BJ (cell line): ENCODE measurements at regions not wholly inside any gene's neighbourhood (a gene's known extent, or its start where the extent isn't known, plus 50 kb on each side); places are given as distances from the start of the nearest gene placed in this dataset.

ENCODE experiments used
- CTCF ChIA-PET: fragments of 350-600 bp; formaldehyde crosslinking; extraction: SDS; loops from one replicate; lab custom pipeline; 2021; ENCODE audit warnings: antibody characterized with exemption, inconsistent platforms; lab: Yijun Ruan, JAX
- POLR2A ChIA-PET: fragments of 300-600 bp; sonication (Branson Sonifier 250); formaldehyde crosslinking; extraction: SDS; loops from one replicate; lab custom pipeline; 2021; ENCODE audit warnings: antibody characterized with exemption; lab: Charles Lee
- DNase-seq: peaks from one replicate; pipeline ENCODE4 v3.0.0-alpha.2; 2011; ENCODE audit warnings: low read depth
- H3K27me3 ChIP-seq: 2 replicates; pipeline ENCODE4 v1.6.0; 2011; ENCODE audit warnings: low read length; ENCODE audit not compliant: control insufficient read depth, insufficient read depth
- H3K36me3 ChIP-seq: 2 replicates; pipeline ENCODE4 v1.5.1; 2011; ENCODE audit warnings: low read length; ENCODE audit not compliant: control insufficient read depth, insufficient read depth
- H3K4me3 ChIP-seq: 2 replicates; pipeline ENCODE4 v1.5.1; 2011; ENCODE audit warnings: low read depth, mild to moderate bottlenecking, control low read depth, low read length
- CTCF ChIP-seq: IDR thresholded peaks from 2 replicates; pipeline ENCODE4 v1.5.1; 2011; ENCODE audit warnings: low read depth, mild to moderate bottlenecking, control low read depth, inconsistent platforms, low read length, moderate library complexity; ENCODE audit not compliant: insufficient read depth

GRCh38 chr15:77790481-77790880 is 157.8 kb upstream of the LINGO1 start:
- no peaks in the 10 kb centered on the region for H3K36me3 ChIP-seq
- CTCF ChIA-PET: interaction anchor here (1.4 to 1.6 kb wide), 2 partner anchors 30 to 157 kb away, joined by 5 to 7 read pairs; no protein-coding TSS in a partner anchor
- TF ChIP-seq CTCF: no peak
- no peak for DNase-seq
- no peak overlapping the region for H3K4me3 ChIP-seq
- POLR2A ChIA-PET: no interaction called here
- peaks cover 4% of the 10 kb centered on the region; the same call in 1 of the 2 replicates for H3K27me3 ChIP-seq

- ChIA-PET CTCF (interaction anchor here (1.0 to 3.6 kb wide), 2 partner anchors 34 to 153 kb away, joined by 3 to 10 read pairs; no protein-coding TSS in a partner anchor), POLR2A (no interaction called here)
- H3K27me3 ChIP-seq: no peaks in the 10 kb centered on the region; the same call in 1 of the 2 replicates
These were observed 154.2 kb upstream of the LINGO1 start for GRCh38 chr15:77786956-77787355.

GRCh38 chr15:77786181-77786890 is 153.6 kb upstream of the LINGO1 start:
- Histone ChIP-seq H3K27me3 (no peaks in the 10 kb centered on the region; the same call in 1 of the 2 replicates), H3K36me3 (no peaks in the 10 kb centered on the region), H3K4me3 (no peak overlapping the region)
- ChIA-PET CTCF (interaction anchor here (3.6 kb wide), 1 partner anchor 153 kb away, joined by 10 read pairs; no protein-coding TSS in a partner anchor), POLR2A (no interaction called here)
- DNase-seq: no peak
- TF ChIP-seq CTCF: no peak

More at GRCh38 chr15:77786956-77787355, 154.2 kb upstream of the LINGO1 start:
- no peaks in the 10 kb centered on the region for H3K36me3 ChIP-seq
- no peak for TF ChIP-seq CTCF
- H3K4me3 ChIP-seq: no peak overlapping the region
- no peak for DNase-seq

GRCh38 chr15:77784361-77785292 is 151.9 kb upstream of the LINGO1 start:
- TF ChIP-seq CTCF: peak; percentile 44
- Histone ChIP-seq H3K27me3 (peaks cover 2% of the 10 kb centered on the region; the same call in 1 of the 2 replicates), H3K36me3 (no peaks in the 10 kb centered on the region), H3K4me3 (no peak overlapping the region)
- POLR2A ChIA-PET: no interaction called here
- CTCF ChIA-PET: interaction anchor here (0.8 to 3.6 kb wide), 5 partner anchors 13 to 843 kb away, joined by 3 to 10 read pairs (median 3); no protein-coding TSS in a partner anchor
- no peak for DNase-seq
